ENCODE measurements at regions not wholly inside any gene's neighbourhood (a gene's known extent, or its start where the extent isn't known, plus 50 kb on each side); places are given as distances from the start of the nearest gene placed in this dataset.

- no peak for TF ChIP-seq POLR2AphosphoS5 (IDR thresholded peaks at IDR 0.05; ENCODE audit: low read depth, low read length)
- TF ChIP-seq POLR2A (IDR thresholded peaks at IDR 0.05; ENCODE audit: low read depth, low read length), result no peak
- TF ChIP-seq TAF1 (IDR thresholded peaks at IDR 0.05; ENCODE audit: borderline replicate concordance, low read depth, low read length), result no peak
Measured at GRCh38 chr10:83108565-83109333, 1030.6 kb upstream of the GHITM start.
